ENCODE measurements at regions not wholly inside any gene's neighbourhood (a gene's known extent, or its start where the extent isn't known, plus 50 kb on each side); places are given as distances from the start of the nearest gene placed in this dataset.

DNA sequence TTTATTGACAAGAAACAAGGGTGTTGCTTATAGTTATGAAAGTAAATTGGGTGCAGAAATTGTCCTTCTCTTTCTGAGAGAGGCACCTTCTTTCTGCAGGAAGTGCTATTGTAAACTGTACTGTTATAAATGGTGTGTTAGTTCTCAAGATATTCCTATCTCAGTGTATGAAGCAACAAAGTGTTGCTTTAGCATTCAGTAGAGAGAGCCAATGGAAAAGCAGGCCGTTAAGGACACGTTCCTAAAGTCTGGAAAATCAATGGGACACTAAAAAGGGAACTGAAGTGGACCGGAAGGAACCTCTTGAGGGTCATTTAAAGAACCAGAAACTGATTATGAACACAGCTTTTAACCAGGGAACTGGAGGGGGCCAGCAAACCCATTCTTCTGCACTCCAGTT lies 510.0 kb upstream of the ZEB2 start:
- H3K4me1 Mint-ChIP-seq: no peaks in the 10 kb centered on the region
- no peaks in the 10 kb centered on the region for H3K27me3 ChIP-seq (replicated peaks in 1 of 4; ENCODE audit: control extremely low read depth in 1 of 4, control insufficient read depth in 3 of 4, insufficient read depth in 4 of 4, low read length in 3 of 4)
- H3K9ac ChIP-seq (ENCODE audit: low read length): no peak overlapping the region
- no peaks in the 10 kb centered on the region for H3K4me1 ChIP-seq (ENCODE audit: control insufficient read depth in 2 of 2, insufficient read depth in 2 of 2, low read length in 2 of 2)
- intact Hi-C loops (cut with micrococcal nuclease): no loop called here
- H3K9me3 ChIP-seq (ENCODE audit: control extremely low read depth in 1 of 3, control insufficient read depth in 2 of 3, insufficient read depth in 1 of 3, low read length in 2 of 3): no peaks in the 10 kb centered on the region
- no peak overlapping the region for H3K27ac ChIP-seq (ENCODE audit: low read length in 2 of 2)
- H4K20me1 ChIP-seq (ENCODE audit: control insufficient read depth, insufficient read depth, low read length, poor library complexity, severe bottlenecking): no peaks in the 10 kb centered on the region
- H3K79me2 ChIP-seq (ENCODE audit: control insufficient read depth, insufficient read depth, low read length): no peaks in the 10 kb centered on the region
- TF ChIP-seq, protein P1, sequence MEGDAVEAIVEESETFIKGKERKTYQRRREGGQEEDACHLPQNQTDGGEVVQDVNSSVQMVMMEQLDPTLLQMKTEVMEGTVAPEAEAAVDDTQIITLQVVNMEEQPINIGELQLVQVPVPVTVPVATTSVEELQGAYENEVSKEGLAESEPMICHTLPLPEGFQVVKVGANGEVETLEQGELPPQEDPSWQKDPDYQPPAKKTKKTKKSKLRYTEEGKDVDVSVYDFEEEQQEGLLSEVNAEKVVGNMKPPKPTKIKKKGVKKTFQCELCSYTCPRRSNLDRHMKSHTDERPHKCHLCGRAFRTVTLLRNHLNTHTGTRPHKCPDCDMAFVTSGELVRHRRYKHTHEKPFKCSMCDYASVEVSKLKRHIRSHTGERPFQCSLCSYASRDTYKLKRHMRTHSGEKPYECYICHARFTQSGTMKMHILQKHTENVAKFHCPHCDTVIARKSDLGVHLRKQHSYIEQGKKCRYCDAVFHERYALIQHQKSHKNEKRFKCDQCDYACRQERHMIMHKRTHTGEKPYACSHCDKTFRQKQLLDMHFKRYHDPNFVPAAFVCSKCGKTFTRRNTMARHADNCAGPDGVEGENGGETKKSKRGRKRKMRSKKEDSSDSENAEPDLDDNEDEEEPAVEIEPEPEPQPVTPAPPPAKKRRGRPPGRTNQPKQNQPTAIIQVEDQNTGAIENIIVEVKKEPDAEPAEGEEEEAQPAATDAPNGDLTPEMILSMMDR (IDR thresholded peaks at IDR 0.05): no peak
- TF ChIP-seq EZH2 (IDR thresholded peaks at IDR 0.05; ENCODE audit: borderline replicate concordance, insufficient read depth, low read depth, low read length, poor library complexity, severe bottlenecking): no peak
- H2AFZ ChIP-seq (ENCODE audit: insufficient read depth, low read depth, low read length, poor library complexity, severe bottlenecking): no peak overlapping the region
- no peak overlapping the region for H3K4me3 ChIP-seq (ENCODE audit: control extremely low read depth in 1 of 5, extremely low read depth in 1 of 5, insufficient read depth in 1 of 5, low read depth in 2 of 5, low read length in 4 of 5)
- DNase-seq (no peak), ATAC-seq (ENCODE audit: low read depth) (no peak)
- POLR2A ChIA-PET: no interaction called here
- H3K36me3 ChIP-seq (replicated peaks in 1 of 2; ENCODE audit: control extremely low read depth in 1 of 2, control insufficient read depth in 1 of 2, extremely low read depth in 1 of 2, insufficient read depth in 2 of 2, low read length in 1 of 2): no peaks in the 10 kb centered on the region
- no peak overlapping the region for H3K4me2 ChIP-seq (replicated peaks; ENCODE audit: low read depth, low read length, poor library complexity, severe bottlenecking)
- no peaks in the 10 kb centered on the region for H3K9me3 Mint-ChIP-seq (ENCODE audit: insufficient read depth)
- no peak overlapping the region for H3K4me3 Mint-ChIP-seq
- WGBS (ENCODE audit: insufficient coverage): 85% methylated on average over 3 of the region's 3 CpGs
- no peaks in the 10 kb centered on the region for H3K27me3 Mint-ChIP-seq
- no peak overlapping the region for H3K27ac Mint-ChIP-seq
- CTCF ChIA-PET: no interaction called here

DNA sequence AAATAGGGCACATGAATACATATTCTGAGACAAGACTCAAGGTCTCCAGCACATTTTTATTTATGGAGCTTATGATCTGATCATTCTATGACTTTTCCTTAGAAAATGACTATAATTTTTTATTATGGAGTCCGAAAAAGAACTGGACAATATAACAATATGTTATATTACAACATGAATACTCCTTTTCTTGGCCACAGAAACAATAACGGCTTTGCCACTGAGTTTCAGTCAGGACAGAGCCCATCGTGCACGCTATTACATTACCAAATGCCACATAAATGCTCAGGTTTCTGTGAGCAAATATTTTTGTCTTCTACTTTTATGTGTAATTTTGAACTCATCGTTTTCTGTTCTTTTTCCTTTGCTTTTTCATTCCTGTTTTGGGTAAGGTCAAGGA lies 509.2 kb upstream of the ZEB2 start:
- TF ChIP-seq EZH2 (IDR thresholded peaks at IDR 0.05; ENCODE audit: borderline replicate concordance, insufficient read depth, low read depth, low read length, poor library complexity, severe bottlenecking): no peak
- TF ChIP-seq, protein P1 (IDR thresholded peaks at IDR 0.05): no peak
- no peaks in the 10 kb centered on the region for H3K27me3 ChIP-seq (replicated peaks in 1 of 4; ENCODE audit: control extremely low read depth in 1 of 4, control insufficient read depth in 3 of 4, insufficient read depth in 4 of 4, low read length in 3 of 4)
- POLR2A ChIA-PET: no interaction called here

More for the DNA sequence above, 509.2 kb upstream of the ZEB2 start:
- no CpG with 5 or more reads among the region's 5 CpGs for WGBS (ENCODE audit: insufficient coverage)
- no peaks in the 10 kb centered on the region for H3K4me1 ChIP-seq (ENCODE audit: control insufficient read depth in 2 of 2, insufficient read depth in 2 of 2, low read length in 2 of 2)
- H3K27ac ChIP-seq (ENCODE audit: low read length in 2 of 2): no peak overlapping the region
- intact Hi-C loops (cut with micrococcal nuclease): no loop called here
- Mint-ChIP-seq H3K27ac (no peak overlapping the region), H3K27me3 (no peaks in the 10 kb centered on the region), H3K9me3 (ENCODE audit: insufficient read depth) (no peaks in the 10 kb centered on the region), H3K4me3 (no peak overlapping the region), H3K4me1 (peaks cover 1% of the 10 kb centered on the region)
- H3K36me3 ChIP-seq (replicated peaks in 1 of 2; ENCODE audit: control extremely low read depth in 1 of 2, control insufficient read depth in 1 of 2, extremely low read depth in 1 of 2, insufficient read depth in 2 of 2, low read length in 1 of 2): no peaks in the 10 kb centered on the region
- H3K9me3 ChIP-seq (ENCODE audit: control extremely low read depth in 1 of 3, control insufficient read depth in 2 of 3, insufficient read depth in 1 of 3, low read length in 2 of 3): no peaks in the 10 kb centered on the region
- H2AFZ ChIP-seq (ENCODE audit: insufficient read depth, low read depth, low read length, poor library complexity, severe bottlenecking): no peak overlapping the region
- no peak for DNase-seq
- CTCF ChIA-PET: no interaction called here
- no peak for ATAC-seq (ENCODE audit: low read depth)
- no peaks in the 10 kb centered on the region for H3K79me2 ChIP-seq (ENCODE audit: control insufficient read depth, insufficient read depth, low read length)
- H3K4me2 ChIP-seq (replicated peaks; ENCODE audit: low read depth, low read length, poor library complexity, severe bottlenecking): no peak overlapping the region
- H3K9ac ChIP-seq (ENCODE audit: low read length): no peak overlapping the region
- H3K4me3 ChIP-seq (ENCODE audit: control extremely low read depth in 1 of 5, extremely low read depth in 1 of 5, insufficient read depth in 1 of 5, low read depth in 2 of 5, low read length in 4 of 5): no peak overlapping the region
- H4K20me1 ChIP-seq (ENCODE audit: control insufficient read depth, insufficient read depth, low read length, poor library complexity, severe bottlenecking): no peaks in the 10 kb centered on the region
